Lung microvascular endothelial cell (primary cell): ENCODE measurements at regions not wholly inside any gene's neighbourhood (a gene's known extent, or its start where the extent isn't known, plus 50 kb on each side); places are given as distances from the start of the nearest gene placed in this dataset.
"Not testable (repeated sequence)": the region's sequence is repeated elsewhere in the genome, so short reads cannot be mapped to it uniquely, and the experiment has no call there.

Experiments
- DNase-seq, 2 donors: peaks; one replicate each; pipeline versions ENCODE4 v3.0.0 to v3.0.0-alpha.2; 2010; ENCODE audit warnings: low read depth in 2 of 2

DNA sequence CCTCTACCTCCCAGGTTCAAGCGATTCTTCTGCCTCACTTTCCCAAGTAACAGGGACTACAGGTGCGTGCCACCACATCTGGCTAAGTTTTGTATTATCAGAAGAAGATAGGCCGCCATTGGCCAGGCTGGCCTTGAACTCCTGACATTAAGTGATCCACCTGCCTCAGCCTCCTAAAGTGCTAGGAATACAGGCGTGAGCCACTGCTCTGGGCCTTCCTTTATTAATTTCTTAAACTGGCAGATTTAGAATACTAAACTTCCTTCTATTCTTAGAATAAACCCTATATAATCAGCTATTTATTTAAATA, 86.6 kb downstream of the HFE start:
- no peak for DNase-seq

DNA sequence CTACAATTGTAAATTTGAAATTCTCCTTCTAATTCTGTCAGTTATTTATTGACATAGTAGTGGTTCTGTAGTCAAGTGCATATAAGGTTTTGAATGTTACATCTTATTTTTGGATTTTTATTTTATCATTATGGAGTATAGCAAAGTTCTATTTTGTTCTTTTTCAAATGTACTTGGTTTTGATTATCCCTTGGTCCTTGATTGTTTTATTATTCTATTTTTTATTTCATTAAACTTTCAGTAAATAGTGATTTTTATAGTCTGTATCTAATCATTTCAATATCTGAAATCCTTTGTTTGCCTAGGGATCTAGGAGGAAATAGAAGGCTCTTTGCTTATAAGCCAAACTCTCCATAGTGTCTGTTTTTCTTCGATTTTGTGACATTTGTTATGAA, 87.8 kb downstream of the HFE start:
- no peak for DNase-seq

DNA sequence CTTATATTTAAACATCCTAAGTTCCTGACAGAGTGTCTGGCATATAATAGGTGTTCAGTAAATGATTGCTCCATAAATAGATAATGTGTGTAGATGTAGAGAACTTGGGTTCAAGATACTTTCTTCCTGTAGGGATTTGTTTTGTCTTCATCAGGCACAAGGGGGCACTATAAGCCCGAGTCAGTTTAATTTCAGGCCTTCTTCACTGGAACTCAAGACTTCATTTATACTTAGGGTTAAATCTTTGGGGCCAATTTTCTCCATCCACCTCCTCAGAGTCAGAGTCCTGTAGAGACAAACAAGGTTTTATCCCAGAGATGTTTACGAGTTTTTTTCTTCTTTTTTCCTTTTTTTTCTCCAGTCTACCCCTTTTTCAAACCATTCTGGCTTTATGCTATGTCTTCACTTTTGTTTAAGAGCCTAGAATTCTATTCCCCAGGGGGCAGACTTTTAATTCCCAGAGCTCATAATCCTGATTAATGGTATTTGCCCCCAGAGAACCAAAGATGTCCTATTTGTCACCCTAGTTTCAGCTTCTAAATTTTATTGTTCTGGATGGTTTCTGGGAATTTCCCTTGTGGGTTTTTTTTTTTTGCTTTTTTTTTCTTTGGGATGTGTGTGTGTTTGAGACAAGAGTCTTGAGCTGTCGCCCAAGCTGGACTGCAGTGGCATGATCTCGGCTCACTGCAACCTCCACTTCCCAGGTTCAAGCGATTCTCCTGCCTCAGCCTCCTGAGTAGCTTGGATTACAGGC, 88.4 kb downstream of the HFE start:
- DNase-seq = peak; percentile 70 to 82

DNA sequence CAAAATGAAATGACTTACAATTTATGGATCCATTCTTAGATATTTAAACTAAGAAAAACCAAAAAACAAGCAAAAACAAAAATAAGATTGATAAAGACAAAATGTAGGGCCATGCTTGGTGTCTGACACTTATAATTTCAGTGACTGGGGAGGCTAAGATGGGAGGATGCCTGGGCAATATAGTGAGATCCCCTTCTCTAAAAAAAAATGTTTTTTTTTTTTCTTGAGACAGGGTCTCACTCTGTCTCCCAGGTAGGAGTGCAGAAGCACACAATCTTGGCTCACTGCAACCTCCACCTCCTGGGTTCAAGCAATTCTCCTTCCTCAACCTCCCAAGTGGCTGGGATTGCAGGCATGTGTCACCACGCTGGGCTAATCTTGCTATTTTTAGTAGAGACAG, 92.4 kb downstream of the HFE start:
- DNase-seq = no peak

DNA sequence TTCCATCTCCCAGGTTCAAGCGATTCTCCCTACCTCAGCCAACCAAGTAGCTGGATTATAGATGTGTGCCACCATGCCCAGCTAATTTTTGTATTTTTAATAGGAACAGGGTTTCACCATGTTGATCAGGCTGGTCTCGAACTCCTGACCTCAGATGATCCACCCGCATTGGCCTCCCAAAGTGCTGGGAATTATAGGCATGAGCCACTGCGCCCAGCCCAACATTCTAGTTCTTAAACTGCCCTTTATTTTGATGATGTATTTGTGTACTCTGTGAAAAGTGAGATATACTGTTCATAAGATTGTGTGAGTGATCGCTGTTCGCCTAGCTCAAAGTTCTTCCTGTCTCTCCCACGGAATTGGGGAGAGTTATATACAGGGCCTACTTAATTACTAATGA, 93.1 kb downstream of the HFE start:
- no peak for DNase-seq

DNA sequence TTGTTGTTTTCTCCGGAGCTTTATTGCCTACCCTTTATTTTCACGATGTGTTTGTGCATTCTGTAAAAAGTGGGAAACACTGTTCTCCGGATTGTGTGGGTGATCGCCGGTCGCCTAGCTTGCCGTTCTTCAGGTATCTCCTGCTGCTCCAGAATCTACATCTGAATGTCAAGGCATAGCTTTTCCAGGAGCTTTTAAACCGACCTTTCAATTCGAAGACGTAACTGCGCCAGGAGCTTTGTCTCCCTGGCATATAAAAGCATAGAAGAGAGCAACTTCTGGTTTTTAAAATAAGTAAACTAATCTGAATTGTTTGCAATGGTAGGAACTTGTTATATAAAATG, 96.0 kb downstream of the HFE start:
- DNase-seq = no peak

DNA sequence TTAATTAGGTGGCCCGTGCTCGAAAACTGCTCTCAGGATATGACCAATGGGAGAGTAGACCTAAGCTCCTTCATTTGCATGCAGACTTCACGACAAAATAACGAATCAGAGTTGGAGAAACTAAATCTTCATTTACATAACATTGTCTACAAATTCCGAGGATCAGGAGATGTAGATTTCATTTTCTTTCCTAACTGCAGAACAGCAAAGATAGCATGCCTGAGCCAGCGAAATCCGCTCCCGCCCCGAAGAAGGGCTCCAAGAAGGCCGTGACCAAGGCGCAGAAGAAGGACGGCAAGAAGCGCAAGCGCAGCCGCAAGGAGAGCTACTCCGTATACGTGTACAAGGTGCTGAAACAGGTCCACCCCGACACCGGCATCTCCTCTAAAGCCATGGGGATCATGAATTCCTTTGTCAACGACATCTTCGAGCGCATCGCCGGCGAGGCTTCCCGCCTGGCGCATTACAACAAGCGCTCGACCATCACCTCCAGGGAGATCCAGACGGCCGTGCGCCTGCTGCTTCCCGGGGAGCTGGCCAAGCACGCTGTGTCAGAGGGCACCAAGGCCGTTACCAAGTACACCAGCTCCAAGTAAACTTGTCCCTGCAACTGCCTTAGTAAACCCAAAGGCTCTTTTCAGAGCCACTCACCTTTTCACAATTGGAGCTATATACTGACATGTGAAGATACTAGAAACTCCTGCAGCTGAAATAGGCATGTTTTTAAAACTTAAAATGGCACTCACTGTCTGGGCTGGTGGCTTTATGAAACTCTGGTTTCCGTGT, 96.5 kb downstream of the HFE start:
- DNase-seq = peak; percentile 87

DNA sequence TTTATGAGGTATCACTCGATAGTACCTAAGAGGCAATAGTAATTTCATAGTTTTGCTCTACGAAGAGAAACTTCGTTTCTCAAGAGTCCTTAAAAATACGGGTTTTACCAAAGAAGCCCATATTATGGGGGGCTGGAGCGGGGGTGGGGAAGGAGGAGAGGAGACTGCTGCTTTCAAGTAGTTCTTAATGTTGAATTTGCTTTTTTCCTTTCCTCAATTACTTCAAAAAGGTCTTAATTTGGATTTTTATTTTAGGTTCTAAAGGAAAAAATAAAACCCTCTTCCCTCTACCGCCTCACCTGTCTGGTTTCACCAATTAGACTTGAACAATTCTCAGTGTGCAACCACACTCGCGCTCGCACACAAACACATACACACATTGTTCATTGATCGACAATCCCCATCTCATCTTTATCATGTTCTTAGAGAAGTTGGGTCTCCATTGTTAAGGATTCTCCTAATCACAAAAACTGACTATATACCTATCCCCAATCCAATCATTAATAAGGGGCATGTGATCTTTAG, 97.2 kb downstream of the HFE start:
- DNase-seq = no peak

DNA sequence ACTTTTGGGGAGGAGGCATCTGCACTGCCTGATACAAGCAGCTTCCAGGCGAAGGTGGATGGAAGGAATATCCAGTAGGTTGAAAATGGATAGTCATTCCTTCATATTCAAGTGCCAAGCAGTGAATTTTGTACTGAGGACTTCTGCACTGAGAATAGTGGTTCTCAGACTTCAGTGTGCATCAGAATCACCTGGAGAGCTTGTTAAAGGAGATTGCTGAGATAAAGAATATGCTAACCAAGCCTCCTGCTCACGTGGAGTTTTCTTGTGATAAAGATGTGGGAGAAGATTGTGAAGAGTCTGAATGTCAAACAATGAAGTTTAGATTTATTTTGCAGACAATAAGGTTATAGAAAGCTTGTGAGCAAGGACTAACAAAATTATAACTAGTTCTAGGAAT, 97.8 kb downstream of the HFE start:
- DNase-seq = no peak

DNA sequence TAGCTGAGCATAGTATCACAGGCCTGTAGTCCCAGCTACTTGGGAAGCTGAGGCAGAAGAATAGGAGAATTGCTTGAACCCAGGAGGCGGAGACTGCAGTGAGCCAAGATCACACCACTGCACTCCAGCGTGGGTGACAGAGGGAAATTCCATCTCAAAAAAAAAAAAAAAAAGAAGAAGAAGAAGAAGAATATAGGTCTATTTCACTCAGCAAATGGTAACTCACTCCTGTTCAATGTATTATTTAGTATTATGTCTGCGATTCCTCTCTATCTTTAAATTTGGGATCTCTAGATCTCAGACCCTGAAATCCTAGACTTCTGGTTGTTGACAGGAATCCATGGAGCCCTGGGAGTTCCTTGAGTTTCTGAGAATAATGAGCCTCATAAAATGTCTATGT, 98.6 kb downstream of the HFE start:
- no peak for DNase-seq

DNA sequence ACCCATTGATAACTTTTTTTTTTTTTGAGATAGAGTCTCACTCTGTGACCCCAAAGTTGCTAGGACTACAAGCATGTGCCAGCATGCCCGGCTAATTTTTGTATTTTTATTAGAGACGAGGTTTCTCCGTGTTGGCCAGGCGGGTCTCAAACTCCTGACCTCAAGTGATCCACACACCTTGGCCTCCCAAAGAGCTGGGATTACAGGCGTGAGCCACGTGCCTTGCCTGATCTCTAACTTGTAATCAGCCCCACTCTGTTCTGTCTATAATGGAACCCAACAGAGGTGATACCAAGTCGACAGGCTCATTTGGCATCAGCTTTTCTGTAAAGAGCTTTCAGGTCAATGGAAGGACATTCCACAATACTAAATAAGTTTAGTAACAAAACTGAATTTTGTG, 99.4 kb downstream of the HFE start:
- no peak for DNase-seq

DNA sequence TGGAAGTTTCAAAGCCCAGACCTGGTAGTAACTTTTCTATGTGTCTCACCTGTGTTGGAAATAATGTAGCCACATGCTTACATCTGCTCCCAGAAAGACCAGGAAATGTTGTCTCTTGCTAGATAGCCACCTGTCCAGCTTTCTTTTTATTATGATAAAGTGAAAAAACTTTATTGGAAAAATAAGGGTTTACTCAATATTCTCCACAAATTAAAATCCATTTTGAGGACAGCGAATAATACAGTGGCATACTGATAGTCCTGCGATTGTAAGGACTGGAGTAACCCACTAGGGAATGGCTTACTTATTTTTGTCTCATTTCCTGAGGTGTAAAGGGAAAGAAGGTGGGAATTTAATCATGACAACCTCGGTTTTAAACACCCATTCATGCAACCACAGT, 100.1 kb downstream of the HFE start:
- DNase-seq = no peak

DNA sequence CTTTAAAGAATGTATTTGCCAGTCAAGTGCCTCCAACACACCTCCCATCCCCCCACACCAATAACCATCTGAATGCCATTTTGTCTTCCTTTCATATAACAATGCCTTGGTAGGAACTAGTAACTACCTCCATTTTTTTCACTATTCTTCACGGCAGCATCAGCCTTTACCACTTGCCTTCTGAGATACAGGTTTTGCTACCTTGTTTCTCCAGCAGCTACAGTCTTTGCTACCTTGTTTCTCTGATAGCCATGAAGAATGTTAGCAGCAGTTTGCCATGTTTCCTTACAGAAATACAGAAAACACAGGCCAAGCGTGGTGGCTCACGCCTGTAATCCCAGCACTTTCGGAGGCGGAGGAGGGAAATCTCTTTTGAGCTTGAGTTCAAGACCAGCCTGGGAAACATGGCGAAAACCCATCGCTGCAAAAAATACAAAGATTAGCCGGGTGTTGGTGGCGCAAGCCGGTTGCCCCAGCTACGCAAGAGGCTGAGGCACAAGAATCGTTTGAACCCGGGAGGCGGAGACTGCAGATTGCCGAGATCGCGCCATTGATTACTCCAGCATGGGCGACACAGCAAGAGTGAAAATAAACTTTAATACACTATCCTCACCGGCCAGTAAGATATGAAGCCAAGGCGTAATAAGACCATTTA, 100.9 kb downstream of the HFE start:
- peak in 1 of 2 donors; percentile 40 for DNase-seq

DNA sequence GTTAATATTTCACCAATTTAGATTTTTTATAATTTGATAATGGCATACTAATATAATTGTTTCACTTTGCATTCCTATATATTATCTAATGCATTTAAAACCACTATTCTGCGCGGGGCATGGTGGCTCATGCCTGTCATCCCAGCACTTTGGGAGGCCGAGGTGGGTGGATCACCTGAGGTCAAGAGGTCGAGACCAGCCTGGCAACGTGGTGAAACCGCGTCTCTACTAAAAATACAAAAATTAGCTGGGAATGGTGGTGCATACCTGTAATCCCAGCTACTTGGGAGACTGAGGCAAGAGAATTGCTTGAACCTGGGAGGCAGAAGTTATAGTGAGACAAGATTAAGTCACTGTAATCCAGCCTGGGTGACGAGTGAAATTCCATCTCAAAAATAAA, 104.3 kb downstream of the HFE start:
- not testable (repeated sequence) for DNase-seq

DNA sequence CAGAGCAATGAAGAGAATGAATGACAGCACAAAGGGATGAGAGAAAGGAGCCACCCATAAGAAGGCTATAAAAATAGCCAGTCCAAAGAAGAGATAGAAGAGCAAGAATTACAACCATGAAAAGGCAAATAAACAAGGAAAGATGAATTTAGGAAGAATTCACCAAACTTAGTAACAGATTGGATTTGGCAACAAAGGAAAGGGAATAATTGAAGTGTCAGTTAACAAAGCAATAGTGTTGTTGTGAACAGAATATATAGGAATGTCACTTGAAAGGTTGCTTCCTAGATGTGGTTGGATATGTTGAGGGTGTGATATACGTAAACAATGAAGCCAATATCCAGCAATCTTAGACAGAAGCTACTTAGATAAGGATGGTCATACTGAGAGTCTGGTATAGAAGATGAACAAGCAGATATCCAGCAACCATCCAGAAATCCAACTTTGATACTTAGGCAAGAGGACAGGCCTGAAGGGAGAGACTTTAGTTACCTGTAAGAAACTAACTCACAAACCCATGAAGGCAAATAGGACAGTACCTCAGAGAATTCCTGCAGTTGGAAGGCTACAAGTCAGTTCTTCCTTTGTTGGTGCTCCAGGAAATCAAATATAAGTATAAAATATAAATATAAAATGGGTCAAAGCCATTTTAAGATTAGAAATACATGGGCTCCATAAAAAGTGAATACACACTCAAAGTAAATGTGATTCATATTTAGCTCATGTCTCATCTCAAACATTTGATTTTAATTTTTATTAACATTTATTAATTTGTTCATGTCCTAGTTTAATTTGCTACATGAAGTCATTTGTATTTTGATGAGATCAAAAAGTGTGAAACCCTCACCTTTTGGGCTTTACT, 106.5 kb downstream of the HFE start:
- DNase-seq = no peak

DNA sequence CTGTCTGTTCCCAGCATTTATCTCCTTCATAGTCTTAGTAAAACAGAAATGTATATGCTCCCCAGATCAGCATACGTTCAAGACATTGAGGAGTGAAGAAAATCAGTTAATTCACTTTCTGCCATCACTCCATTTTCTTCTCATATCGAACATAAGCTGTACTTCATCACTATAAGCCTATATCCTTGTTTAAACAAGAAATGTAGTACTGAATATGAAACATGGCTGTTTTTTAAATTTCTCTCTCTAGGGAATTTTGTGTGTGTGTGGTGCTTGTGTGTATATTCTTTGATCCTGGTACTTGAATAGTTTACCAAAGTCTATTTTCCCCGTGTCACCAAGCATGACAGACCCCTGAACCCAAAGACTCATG, 107.1 kb downstream of the HFE start:
- no peak for DNase-seq

DNA sequence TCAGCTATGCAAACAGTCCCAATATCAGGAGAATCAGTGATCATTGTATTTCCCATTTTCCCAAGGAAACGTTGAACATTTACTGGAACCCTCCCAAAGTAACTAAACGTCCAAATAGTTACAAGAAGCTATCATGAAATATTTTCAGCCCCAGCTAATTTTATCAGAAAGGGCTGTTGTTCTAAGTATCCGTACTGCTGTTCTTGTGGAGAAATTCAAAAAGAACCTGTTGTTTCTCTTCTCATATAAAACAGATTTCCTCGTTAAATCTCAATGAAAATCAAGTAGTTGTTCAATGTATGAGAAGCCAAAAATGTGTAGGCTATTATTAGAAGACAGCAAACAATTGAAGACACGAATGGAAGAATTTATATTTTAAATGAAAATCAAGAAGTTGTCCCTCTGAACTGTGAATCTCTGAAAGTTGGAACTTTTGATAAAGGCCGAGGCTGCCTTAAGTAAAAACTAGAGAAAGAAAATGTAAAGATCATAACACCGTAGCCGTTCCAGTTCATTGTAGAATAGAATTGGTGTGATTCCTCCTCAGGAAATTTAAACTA, 107.7 kb downstream of the HFE start:
- DNase-seq = no peak

DNA sequence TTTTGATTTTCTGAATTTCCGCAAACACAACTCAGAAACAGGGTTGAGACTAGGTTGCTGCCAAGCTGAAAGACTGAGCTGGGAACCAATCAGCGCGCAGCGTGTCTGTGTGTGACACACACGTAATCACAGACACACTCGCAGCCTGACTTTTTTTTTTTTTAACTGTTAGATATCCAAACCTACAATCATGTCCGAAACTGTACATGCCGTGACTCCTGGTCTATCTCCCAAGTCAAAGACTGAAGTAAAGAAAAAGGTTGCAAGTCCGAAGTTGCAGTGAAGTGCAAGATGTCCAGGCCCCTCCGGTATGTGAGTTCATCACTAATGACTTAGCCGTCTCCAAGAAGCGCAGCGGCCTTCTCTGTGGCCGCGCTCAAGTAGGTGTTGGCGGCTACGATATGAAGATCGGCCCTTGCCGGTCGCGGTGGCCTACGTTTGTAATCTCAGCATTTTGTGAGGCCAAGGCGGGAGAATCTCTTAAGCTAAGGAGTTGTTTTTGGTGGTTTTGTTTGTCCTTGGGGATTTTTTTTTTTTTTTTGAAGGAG, 108.2 kb downstream of the HFE start:
- DNase-seq = peak; percentile 97

DNA sequence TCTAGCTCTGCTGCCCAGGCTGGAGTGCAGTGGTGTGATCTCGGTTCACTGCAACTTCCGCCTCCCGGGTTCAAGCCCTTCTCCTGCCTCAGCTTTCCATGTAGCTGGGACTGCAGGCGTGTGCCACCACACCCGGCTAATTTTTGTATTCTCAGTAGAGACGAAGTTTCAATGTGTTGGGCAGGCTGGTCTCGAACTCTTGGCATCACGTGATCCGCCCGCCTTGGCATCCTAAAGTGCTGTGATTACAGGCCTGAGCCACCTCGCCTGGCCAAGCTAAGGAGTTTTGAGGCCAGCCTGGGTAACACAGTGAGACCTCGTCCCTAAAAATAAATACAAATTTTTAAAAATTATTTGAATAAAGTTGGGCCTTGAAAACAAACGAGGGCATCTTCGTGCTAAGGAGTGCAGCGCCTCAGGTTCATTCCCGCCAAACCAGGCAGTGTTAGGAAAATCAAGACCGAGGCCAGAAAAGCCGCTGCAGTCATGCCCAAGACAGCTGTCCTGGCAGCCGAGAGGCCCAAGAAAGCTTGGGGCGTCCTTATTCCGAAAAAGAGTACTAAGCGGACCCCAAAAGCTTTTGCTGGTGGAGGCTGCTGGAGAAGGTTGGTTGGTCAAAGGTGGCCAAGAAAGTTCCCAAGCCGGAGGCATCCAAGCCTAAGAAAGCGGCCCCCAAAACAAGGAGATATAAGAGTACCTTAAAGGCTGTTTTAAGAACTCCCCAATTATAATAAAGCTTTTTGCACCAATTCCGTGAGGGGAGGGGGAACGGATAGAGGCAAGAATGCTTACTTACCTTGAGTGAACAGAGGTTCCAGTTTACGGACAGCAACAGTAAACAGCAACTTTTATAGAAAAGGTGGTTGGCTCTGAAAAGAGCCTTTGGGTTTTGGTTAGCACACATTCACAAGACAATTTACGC, 109.0 kb downstream of the HFE start:
- no peak for DNase-seq
